Suprapubic skin (tissue), 3 donors: ENCODE measurements at regions not wholly inside any gene's neighbourhood (a gene's known extent, or its start where the extent isn't known, plus 50 kb on each side); places are given as distances from the start of the nearest gene placed in this dataset.

Source experiments
- CTCF ChIP-seq, 2 donors: fragments of 200-600 bp in 1 of 2; fragments of 450-650 bp in 1 of 2; sonication (generic) in 1 of 2; IDR thresholded peaks; one replicate each; pipeline ENCODE4 v1.5.1; 2016 to 2019; ENCODE audit warnings: antibody characterized with exemption in 2 of 2, mild to moderate bottlenecking in 1 of 2, moderate library complexity in 1 of 2
- EP300 ChIP-seq: sonication (generic); formaldehyde crosslinking; IDR thresholded peaks from one replicate; pipeline ENCODE4 v1.6.1; 2017; ENCODE audit warnings: antibody characterized with exemption
- POLR2A ChIP-seq, 2 donors: fragments of 450-650 bp; IDR thresholded peaks; one replicate each; pipeline ENCODE4 v1.6.1; 2017; ENCODE audit warnings: antibody characterized with exemption in 2 of 2, mild to moderate bottlenecking in 2 of 2, moderate library complexity in 2 of 2

DNA sequence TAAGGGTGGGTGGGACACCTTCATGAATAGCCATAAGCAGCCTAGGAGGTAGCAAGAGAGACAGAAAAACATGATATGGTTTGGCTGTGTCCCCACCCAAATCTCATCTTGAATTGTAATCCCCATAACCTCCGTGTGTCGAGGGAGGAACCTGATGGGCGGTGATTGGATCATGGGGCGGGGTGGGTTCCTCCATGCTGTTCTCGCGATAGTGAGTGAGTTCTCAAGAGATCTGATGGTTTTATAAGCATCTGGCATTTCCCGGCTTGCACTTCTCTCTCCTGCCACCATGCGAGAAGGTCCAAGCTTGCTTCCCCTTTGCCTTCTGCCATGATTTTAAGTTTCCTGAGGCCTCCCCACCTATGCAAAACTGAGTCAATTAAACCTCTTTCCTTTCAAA lies 259.1 kb upstream of the ERCC4 start:
- no peak for TF ChIP-seq CTCF (IDR thresholded peaks at IDR 0.05)
- TF ChIP-seq POLR2A (IDR thresholded peaks at IDR 0.05), result no peak
- no peak for TF ChIP-seq EP300
